ENCODE measurements at regions not wholly inside any gene's neighbourhood (a gene's known extent, or its start where the extent isn't known, plus 50 kb on each side); places are given as distances from the start of the nearest gene placed in this dataset.

DNA sequence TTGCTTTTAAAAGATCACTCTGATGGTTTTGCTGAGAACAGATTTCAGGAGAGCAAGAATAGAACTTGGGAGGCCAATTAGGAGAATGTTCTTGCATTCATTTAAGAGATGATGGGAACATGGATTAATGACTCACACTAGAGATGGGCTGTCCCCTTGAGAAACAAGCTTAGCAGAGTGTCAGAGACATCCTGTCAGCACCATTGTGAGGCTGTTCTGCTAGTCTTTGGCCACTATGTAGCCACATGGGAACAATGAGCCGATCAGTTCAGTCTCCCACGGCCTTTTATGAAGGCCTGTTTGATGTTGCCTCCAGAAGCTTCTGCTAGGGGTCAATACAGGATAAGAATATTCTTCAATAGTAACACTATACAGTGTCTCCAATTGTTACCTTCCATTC, 113.0 kb upstream of the EYA4 start:
- no peak for TF ChIP-seq CTCF (IDR thresholded peaks at IDR 0.05; ENCODE audit: extremely low read depth in 1 of 2, insufficient read depth in 1 of 2, low read depth in 1 of 2, low read length in 2 of 2)
- no peak for TF ChIP-seq POLR2A (IDR thresholded peaks at IDR 0.05; ENCODE audit: low read depth, low read length)
- no peak for TF ChIP-seq EZH2 (IDR thresholded peaks at IDR 0.05; ENCODE audit: borderline replicate concordance, low read depth, low read length, severe bottlenecking)
- TF ChIP-seq POLR2AphosphoS5 (IDR thresholded peaks at IDR 0.05; ENCODE audit: insufficient read depth, low read depth, low read length): no peak

Measured in endothelial cell of umbilical vein (primary cell).